ENCODE measurements at regions not wholly inside any gene's neighbourhood (a gene's known extent, or its start where the extent isn't known, plus 50 kb on each side); places are given as distances from the start of the nearest gene placed in this dataset.

GRCh38 chr6:1491591-1492319 lies 102.4 kb downstream of the FOXF2 start:
- TF ChIP-seq POLR2A (IDR thresholded peaks at IDR 0.05; ENCODE audit: extremely low read depth, insufficient read length) (no peak), CTCF (IDR thresholded peaks at IDR 0.05; ENCODE audit: low read depth, low read length) (no peak), MAX (IDR thresholded peaks at IDR 0.05; ENCODE audit: low read depth, low read length) (no peak)

Data from NB4 (cell line).